ENCODE measurements at regions not wholly inside any gene's neighbourhood (a gene's known extent, or its start where the extent isn't known, plus 50 kb on each side); places are given as distances from the start of the nearest gene placed in this dataset.
A peak's percentile ranks its signal among the peaks of the same experiment; 100 is the strongest.

GRCh38 chr5:87844449-87844848 lies 424.2 kb downstream of the TMEM161B start:
- ChIA-PET SMC1A (ENCODE audit: uncharacterized antibody, unreplicated experiment) (no interaction called here), RAD21 (ENCODE audit: unreplicated experiment) (no interaction called here), CTCF (no interaction called here), POLR2A (no interaction called here)
- WGBS (ENCODE audit: insufficient coverage, insufficient replicate concordance, low lambda C conversion rate, missing lambda C conversion rate): 32% methylated on average over 1 of the region's 1 CpG
- no peaks in the 10 kb centered on the region for H3K36me3 ChIP-seq (ENCODE audit: control insufficient read depth in 2 of 2, insufficient read depth in 2 of 2, low read length in 1 of 2)
- in situ Hi-C loops (cut with MboI): no loop called here
- no peaks in the 10 kb centered on the region for H3K4me1 ChIP-seq (ENCODE audit: control insufficient read depth, insufficient read depth, low read length)
- H3K9ac ChIP-seq (ENCODE audit: control insufficient read depth, insufficient read depth, low read length): no peak overlapping the region
- no peak overlapping the region for H3K27ac ChIP-seq (ENCODE audit: control insufficient read depth, insufficient read depth)
- no peak overlapping the region for H3K4me3 ChIP-seq
- H3K9me3 ChIP-seq (replicated peaks; ENCODE audit: control insufficient read depth, insufficient read depth, low read length): no peaks in the 10 kb centered on the region
- no peaks in the 10 kb centered on the region for H3K79me2 ChIP-seq (ENCODE audit: control insufficient read depth, insufficient read depth, low read length)
- ATAC-seq (no peak), DNase-seq (ENCODE audit: low read depth, low spot score) (no peak), FAIRE-seq (no peak)
- no TSS peak for BruUV-seq (replicated peaks)
- no peak overlapping the region for H3K4me2 ChIP-seq (ENCODE audit: control insufficient read depth, insufficient read depth)
- TF ChIP-seq RAD21 (IDR thresholded peaks at IDR 0.05; ENCODE audit: insufficient read depth, low read depth, low read length) (no peak), SMAD1 (IDR thresholded peaks at IDR 0.05; ENCODE audit: low read depth, partially characterized antibody) (no peak)
- no peaks in the 10 kb centered on the region for H4K20me1 ChIP-seq (ENCODE audit: control insufficient read depth, insufficient read depth)
- no peaks in the 10 kb centered on the region for H3K27me3 ChIP-seq (replicated peaks in 1 of 2; ENCODE audit: control insufficient read depth in 2 of 2, insufficient read depth in 2 of 2, low read length in 1 of 2)
- no peak overlapping the region for H2AFZ ChIP-seq (ENCODE audit: control insufficient read depth, low read depth, low read length)
- intact Hi-C loops (cut with micrococcal nuclease; ENCODE audit: unreplicated experiment): no loop called here

DNA sequence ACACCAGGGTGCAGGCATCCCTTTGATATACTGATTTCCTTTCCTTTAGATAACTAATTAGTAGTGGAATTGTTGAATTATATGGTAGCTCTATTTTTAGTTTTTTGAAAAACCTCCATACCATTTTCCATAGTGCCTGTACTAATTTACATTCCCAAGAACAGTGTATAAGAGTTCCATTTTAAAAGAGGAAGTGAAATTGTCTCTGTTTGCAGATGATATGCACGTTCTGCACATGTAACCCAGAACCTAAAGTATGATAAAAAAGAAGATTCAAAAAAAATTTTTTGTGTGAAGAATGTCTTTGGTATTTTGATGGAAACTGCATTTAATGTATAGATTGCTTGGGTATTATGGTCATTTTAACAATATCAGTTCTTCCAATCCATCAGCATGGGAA lies 424.0 kb upstream of the CCNH start:
- ATAC-seq: no peak
- H3K4me2 ChIP-seq (ENCODE audit: control insufficient read depth, insufficient read depth): no peak overlapping the region
- in situ Hi-C loops (cut with MboI): no loop called here
- no peaks in the 10 kb centered on the region for H3K79me2 ChIP-seq (ENCODE audit: control insufficient read depth, insufficient read depth, low read length)
- no peak for DNase-seq (ENCODE audit: low read depth, low spot score)
- ChIA-PET CTCF (no interaction called here), POLR2A (no interaction called here), RAD21 (ENCODE audit: unreplicated experiment) (no interaction called here), SMC1A (ENCODE audit: uncharacterized antibody, unreplicated experiment) (no interaction called here)
- 0% methylated on average over 1 of the region's 1 CpG for WGBS (ENCODE audit: insufficient coverage, insufficient replicate concordance, low lambda C conversion rate, missing lambda C conversion rate)
- BruUV-seq (replicated peaks): no TSS peak
- FAIRE-seq: no peak
- no peaks in the 10 kb centered on the region for H3K27me3 ChIP-seq (replicated peaks in 1 of 2; ENCODE audit: control insufficient read depth in 2 of 2, insufficient read depth in 2 of 2, low read length in 1 of 2)
- no peak for TF ChIP-seq POLR2A (IDR thresholded peaks at IDR 0.05; ENCODE audit: low read depth, low read length)
- no peak for TF ChIP-seq ATF3 (IDR thresholded peaks at IDR 0.05; ENCODE audit: borderline replicate concordance, extremely low read depth, low read depth, low read length)
- TF ChIP-seq BCL3 (IDR thresholded peaks at IDR 0.05; ENCODE audit: borderline replicate concordance, insufficient read depth, low read depth, low read length, poor library complexity, severe bottlenecking): no peak
- no peak for TF ChIP-seq BRCA1 (IDR thresholded peaks at IDR 0.05; ENCODE audit: low read depth, low read length)
- TF ChIP-seq BHLHE40 (IDR thresholded peaks at IDR 0.05; ENCODE audit: borderline replicate concordance in 1 of 2, low read depth in 2 of 2, low read length in 1 of 2): peak in 1 of 2 experiments; percentile 19; a peak in 1 of 4 replicates
- peak; percentile 84 for TF ChIP-seq SPI1 (IDR thresholded peaks at IDR 0.05; ENCODE audit: borderline replicate concordance, insufficient read depth, low read depth, low read length)
- no peak overlapping the region for H3K9ac ChIP-seq (ENCODE audit: control insufficient read depth, insufficient read depth, low read length)
- no peak overlapping the region for H3K4me3 ChIP-seq
- no peaks in the 10 kb centered on the region for H3K4me1 ChIP-seq (ENCODE audit: control insufficient read depth, insufficient read depth, low read length)
- intact Hi-C loops (cut with micrococcal nuclease; ENCODE audit: unreplicated experiment): no loop called here
- no peak overlapping the region for H2AFZ ChIP-seq (ENCODE audit: control insufficient read depth, low read depth, low read length)
- H3K9me3 ChIP-seq (replicated peaks; ENCODE audit: control insufficient read depth, insufficient read depth, low read length): no peaks in the 10 kb centered on the region; the same call in 2 of the 3 replicates
- H3K36me3 ChIP-seq (ENCODE audit: control insufficient read depth in 2 of 2, insufficient read depth in 2 of 2, low read length in 1 of 2): no peaks in the 10 kb centered on the region
- H4K20me1 ChIP-seq (ENCODE audit: control insufficient read depth, insufficient read depth): no peaks in the 10 kb centered on the region
- no peak overlapping the region for H3K27ac ChIP-seq (ENCODE audit: control insufficient read depth, insufficient read depth)

Data from GM12878 (cell line).